Naive thymus-derived CD4-positive, alpha-beta T cell (primary cell): ENCODE measurements at regions not wholly inside any gene's neighbourhood (a gene's known extent, or its start where the extent isn't known, plus 50 kb on each side); places are given as distances from the start of the nearest gene placed in this dataset.
A peak's percentile ranks its signal among the peaks of the same experiment; 100 is the strongest.

Source experiments
- ATAC-seq: fragments of 150-1000 bp; cut with Tn5 transposase; 2 replicates; pipeline ENCODE4 v1.10.0; 2021; ENCODE audit warnings: mild to moderate bottlenecking, moderate library complexity
- CTCF ChIA-PET: fragments of 350-600 bp; sonication (Branson Sonifier 250); formaldehyde crosslinking; loops from one replicate; lab custom pipeline; 2021; ENCODE audit warnings: antibody characterized with exemption; lab: Charles Lee
- POLR2A ChIA-PET: fragments of 350-600 bp; sonication (Branson Sonifier 250); formaldehyde crosslinking; loops from one replicate; lab custom pipeline; 2021; ENCODE audit warnings: antibody characterized with exemption, inconsistent platforms; lab: Charles Lee
- DNase-seq, 9 donors: peaks; one replicate each; pipeline versions ENCODE4 v3.0.0 to v3.0.0-alpha.2; 2020 to 2022; ENCODE audit warnings: mixed read lengths in 1 of 9
- H3K27ac ChIP-seq: one replicate; pipeline ENCODE4 v1.7.0; 2013; ENCODE audit warnings: mild to moderate bottlenecking, low read depth, low read length, moderate library complexity
- H3K27me3 ChIP-seq, 2 donors: one replicate each; pipeline ENCODE4 v1.7.0; 2013; ENCODE audit warnings: low read length in 2 of 2, mild to moderate bottlenecking in 2 of 2, moderate library complexity in 2 of 2; ENCODE audit not compliant: control insufficient read depth in 2 of 2, insufficient read depth in 2 of 2
- H3K36me3 ChIP-seq, 3 experiments: 1 replicate in 2 of 3; 2 replicates in 1 of 3; pipeline ENCODE4 v1.7.0; 2013; ENCODE audit warnings: low read length in 3 of 3, mild to moderate bottlenecking in 3 of 3, moderate library complexity in 1 of 3; ENCODE audit not compliant: insufficient read depth in 3 of 3, control insufficient read depth in 2 of 3
- H3K4me1 ChIP-seq, 2 donors: one replicate each; pipeline ENCODE4 v1.7.0; 2013; ENCODE audit warnings: low read length in 2 of 2, mild to moderate bottlenecking in 2 of 2, moderate library complexity in 1 of 2; ENCODE audit not compliant: control insufficient read depth in 2 of 2, insufficient read depth in 2 of 2
- H3K4me3 ChIP-seq: 2 replicates; pipeline ENCODE4 v1.7.0; 2013; ENCODE audit warnings: mild to moderate bottlenecking, low read length
- H3K9me3 ChIP-seq, 3 experiments: 1 replicate in 2 of 3; 2 replicates in 1 of 3; pipeline ENCODE4 v1.7.0; 2013; ENCODE audit warnings: low read length in 3 of 3; ENCODE audit not compliant: control insufficient read depth in 2 of 3
- H3K27ac Mint-ChIP-seq, 9 donors: one replicate each; pipeline ENCODE4 v1.8.0; 2020 to 2022; ENCODE audit warnings: mixed read lengths in 9 of 9, mild to moderate bottlenecking in 8 of 9, moderate library complexity in 5 of 9, inconsistent platforms in 2 of 9
- H3K27me3 Mint-ChIP-seq, 5 donors: one replicate each; pipeline ENCODE4 v1.8.0; 2021 to 2022; ENCODE audit warnings: mixed read lengths in 5 of 5, mild to moderate bottlenecking in 1 of 5
- H3K36me3 Mint-ChIP-seq, 5 donors: one replicate each; pipeline ENCODE4 v1.8.0; 2020 to 2022; ENCODE audit warnings: mixed read lengths in 5 of 5, mild to moderate bottlenecking in 3 of 5, inconsistent platforms in 1 of 5
- H3K4me1 Mint-ChIP-seq, 7 donors: one replicate each; pipeline ENCODE4 v1.8.0; 2020 to 2022; ENCODE audit warnings: mixed read lengths in 7 of 7, mild to moderate bottlenecking in 3 of 7, inconsistent platforms in 1 of 7
- H3K4me3 Mint-ChIP-seq, 10 donors: one replicate each; pipeline ENCODE4 v1.8.0; 2020 to 2022; ENCODE audit warnings: mild to moderate bottlenecking in 10 of 10, mixed read lengths in 10 of 10, moderate library complexity in 6 of 10, inconsistent platforms in 2 of 10
- H3K9me3 Mint-ChIP-seq, 11 donors: one replicate each; pipeline ENCODE4 v1.8.0; 2020 to 2022; ENCODE audit warnings: mixed read lengths in 11 of 11, mild to moderate bottlenecking in 4 of 11, inconsistent platforms in 1 of 11, moderate library complexity in 1 of 11
- intact Hi-C, 2 donors: fragments of 100-400 bp; cut with micrococcal nuclease; formaldehyde crosslinking; loops; one replicate each; pipeline ENCODE4 v1.15.1; 2023

GRCh38 chr11:28697920-28698827, 590.0 kb downstream of the METTL15 start:
- H3K36me3 ChIP-seq = no peaks in the 10 kb centered on the region
- H3K27ac Mint-ChIP-seq = no peak overlapping the region
- CTCF ChIA-PET = no interaction called here
- peaks cover 0 to 9% (median 5%) of the 10 kb centered on the region in 11 donors for H3K9me3 Mint-ChIP-seq
- POLR2A ChIA-PET = no interaction called here
- H3K4me3 Mint-ChIP-seq = no peak overlapping the region
- no peaks in the 10 kb centered on the region for H3K9me3 ChIP-seq
- H3K36me3 Mint-ChIP-seq = peaks cover 0 to 3% (median 0%) of the 10 kb centered on the region in 5 donors
- H3K27ac ChIP-seq = no peak overlapping the region
- DNase-seq (peak in 1 of 9 donors; percentile 28), ATAC-seq (no peak)
- no peaks in the 10 kb centered on the region for H3K4me1 Mint-ChIP-seq
- no peaks in the 10 kb centered on the region for H3K27me3 Mint-ChIP-seq
- intact Hi-C loops = loop anchor here in 1 of 2 donors (1.0 kb wide), 1 partner anchor 999 kb away; no protein-coding TSS in a partner anchor
- no peaks in the 10 kb centered on the region for H3K27me3 ChIP-seq
- H3K4me1 ChIP-seq = no peaks in the 10 kb centered on the region
- no peak overlapping the region for H3K4me3 ChIP-seq

DNA sequence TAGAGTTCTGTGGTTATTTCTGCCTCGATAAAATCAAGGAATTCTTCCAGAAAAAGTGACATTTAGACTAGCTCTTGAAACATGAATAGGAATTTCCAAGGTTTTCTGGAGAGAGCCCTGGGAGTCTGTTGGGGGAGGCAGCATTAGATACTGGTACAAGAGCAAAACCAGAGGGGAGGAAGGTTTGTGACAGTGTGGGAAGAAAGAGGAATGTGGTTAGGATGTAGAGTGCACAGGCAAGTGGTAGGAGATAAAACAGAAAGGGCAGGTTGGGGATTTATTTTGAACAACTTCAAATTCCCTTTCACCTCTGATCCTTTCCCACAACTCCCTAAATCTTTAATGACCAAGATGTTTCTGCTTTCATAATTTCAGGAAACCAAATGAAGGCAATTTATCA, 588.4 kb downstream of the METTL15 start:
- H3K36me3 ChIP-seq = no peaks in the 10 kb centered on the region
- ATAC-seq = no peak
- Mint-ChIP-seq H3K27ac (peak overlapping the region in 1 of 9 donors; percentile 38), H3K36me3 (peaks cover 0 to 3% (median 0%) of the 10 kb centered on the region in 5 donors), H3K27me3 (no peaks in the 10 kb centered on the region), H3K4me3 (no peak overlapping the region), H3K9me3 (peaks cover 0 to 7% (median 3%) of the 10 kb centered on the region in 11 donors), H3K4me1 (no peaks in the 10 kb centered on the region)
- ChIA-PET POLR2A (no interaction called here), CTCF (no interaction called here)
- no peaks in the 10 kb centered on the region for H3K27me3 ChIP-seq
- no peak overlapping the region for H3K27ac ChIP-seq
- no peak for DNase-seq
- H3K9me3 ChIP-seq = no peaks in the 10 kb centered on the region
- H3K4me3 ChIP-seq = no peak overlapping the region
- H3K4me1 ChIP-seq = no peaks in the 10 kb centered on the region
- intact Hi-C loops = no loop called here

GRCh38 chr11:28690746-28691145, 582.6 kb downstream of the METTL15 start:
- Mint-ChIP-seq H3K36me3 (no peaks in the 10 kb centered on the region), H3K27me3 (no peaks in the 10 kb centered on the region), H3K27ac (no peak overlapping the region), H3K4me3 (no peak overlapping the region), H3K4me1 (no peaks in the 10 kb centered on the region), H3K9me3 (peaks cover 0 to 13% (median 2%) of the 10 kb centered on the region in 11 donors)
- H3K4me1 ChIP-seq = no peaks in the 10 kb centered on the region
- DNase-seq = no peak
- ChIA-PET CTCF (no interaction called here), POLR2A (no interaction called here)
- ATAC-seq = no peak
- H3K36me3 ChIP-seq = no peaks in the 10 kb centered on the region
- intact Hi-C loops = no loop called here
- H3K9me3 ChIP-seq = no peaks in the 10 kb centered on the region
- no peaks in the 10 kb centered on the region for H3K27me3 ChIP-seq
- H3K27ac ChIP-seq = no peak overlapping the region
- H3K4me3 ChIP-seq = no peak overlapping the region

GRCh38 chr11:28684011-28684586, 575.9 kb downstream of the METTL15 start:
- Mint-ChIP-seq H3K9me3 (peaks cover 0 to 21% (median 1%) of the 10 kb centered on the region in 11 donors), H3K4me1 (no peaks in the 10 kb centered on the region), H3K27me3 (no peaks in the 10 kb centered on the region), H3K27ac (no peak overlapping the region), H3K4me3 (no peak overlapping the region), H3K36me3 (no peaks in the 10 kb centered on the region)
- Histone ChIP-seq H3K9me3 (no peaks in the 10 kb centered on the region), H3K4me3 (no peak overlapping the region), H3K27me3 (no peaks in the 10 kb centered on the region), H3K27ac (no peak overlapping the region), H3K36me3 (no peaks in the 10 kb centered on the region), H3K4me1 (no peaks in the 10 kb centered on the region)
- ATAC-seq = no peak
- ChIA-PET CTCF (no interaction called here), POLR2A (no interaction called here)
- no peak for DNase-seq
- intact Hi-C loops = no loop called here

DNA sequence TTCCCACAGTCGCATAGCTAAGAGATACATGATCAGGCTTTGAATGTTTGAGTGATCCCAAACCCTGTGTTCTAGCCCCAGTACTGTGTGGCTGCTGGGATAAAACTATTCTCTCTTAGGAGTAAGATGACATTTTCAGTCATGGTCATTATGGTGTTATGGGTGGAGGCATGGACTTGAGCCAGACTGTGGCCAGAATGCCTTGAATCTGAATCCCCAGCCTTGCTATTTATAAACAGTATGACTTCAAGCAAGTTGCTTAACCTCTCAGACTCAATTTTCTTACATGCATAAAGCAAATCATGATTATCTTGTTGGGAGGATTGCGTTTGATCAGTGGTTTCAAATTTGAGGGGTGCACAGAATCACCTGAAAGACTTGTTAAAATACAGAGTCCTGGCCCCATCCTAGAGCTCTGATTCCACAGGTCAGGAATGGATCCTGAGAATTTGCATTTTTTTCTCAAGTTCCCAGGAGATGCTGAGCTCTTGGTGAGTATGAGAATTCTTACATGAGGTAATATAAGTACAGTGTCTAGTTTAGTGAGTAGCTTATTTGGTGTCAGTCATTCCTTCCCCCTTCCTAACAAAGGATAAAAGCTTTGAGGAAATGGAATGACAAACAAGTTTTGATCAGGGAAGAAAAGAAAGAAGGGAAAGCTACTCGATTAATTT, 571.7 kb downstream of the METTL15 start:
- Histone ChIP-seq H3K4me3 (no peak overlapping the region), H3K9me3 (no peaks in the 10 kb centered on the region), H3K27me3 (no peaks in the 10 kb centered on the region), H3K4me1 (no peaks in the 10 kb centered on the region), H3K36me3 (no peaks in the 10 kb centered on the region), H3K27ac (no peak overlapping the region)
- Mint-ChIP-seq H3K4me3 (no peak overlapping the region), H3K4me1 (no peaks in the 10 kb centered on the region), H3K27me3 (no peaks in the 10 kb centered on the region), H3K9me3 (peaks cover 0 to 18% (median 0%) of the 10 kb centered on the region in 11 donors), H3K36me3 (no peaks in the 10 kb centered on the region), H3K27ac (no peak overlapping the region)
- CTCF ChIA-PET = no interaction called here
- ATAC-seq = no peak
- no peak for DNase-seq
- intact Hi-C loops = no loop called here
- POLR2A ChIA-PET = no interaction called here

DNA sequence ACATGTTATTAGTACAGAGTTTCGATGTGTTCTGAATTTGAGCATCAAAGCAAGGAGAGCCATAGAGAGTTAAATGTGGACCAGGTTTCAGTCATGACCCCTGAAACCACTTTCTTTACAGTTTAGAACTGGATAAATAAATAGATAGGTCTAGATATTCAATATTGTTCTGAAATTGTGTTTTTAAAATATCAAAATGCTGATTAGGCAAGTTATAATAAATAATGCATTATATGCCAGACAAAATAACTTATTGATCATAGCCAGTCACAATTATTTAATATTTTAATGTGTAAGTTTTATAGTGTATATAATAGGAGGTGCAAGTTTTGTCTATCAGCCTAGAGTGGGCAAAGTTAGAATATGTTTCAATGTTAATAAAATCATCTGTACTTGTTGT, 569.5 kb downstream of the METTL15 start:
- H3K9me3 Mint-ChIP-seq = peaks cover 0 to 14% (median 0%) of the 10 kb centered on the region in 11 donors
- CTCF ChIA-PET = no interaction called here

More for the DNA sequence above, 569.5 kb downstream of the METTL15 start:
- no peak overlapping the region for H3K4me3 Mint-ChIP-seq
- intact Hi-C loops = no loop called here
- H3K27me3 Mint-ChIP-seq = peaks cover 0 to 3% (median 0%) of the 10 kb centered on the region in 5 donors
- DNase-seq = no peak
- H3K4me3 ChIP-seq = no peak overlapping the region
- H3K27ac ChIP-seq = no peak overlapping the region
- no peak overlapping the region for H3K27ac Mint-ChIP-seq
- H3K36me3 Mint-ChIP-seq = no peaks in the 10 kb centered on the region
- no peaks in the 10 kb centered on the region for H3K27me3 ChIP-seq
- ATAC-seq = no peak
- H3K36me3 ChIP-seq = no peaks in the 10 kb centered on the region
- H3K9me3 ChIP-seq = no peaks in the 10 kb centered on the region
- POLR2A ChIA-PET = no interaction called here
- H3K4me1 ChIP-seq = no peaks in the 10 kb centered on the region
- no peaks in the 10 kb centered on the region for H3K4me1 Mint-ChIP-seq
